GM18498 (cell line): ENCODE measurements at regions not wholly inside any gene's neighbourhood (a gene's known extent, or its start where the extent isn't known, plus 50 kb on each side); places are given as distances from the start of the nearest gene placed in this dataset.

ENCODE experiments used
- ATAC-seq: cut with Tn5 transposase; IDR thresholded peaks from one replicate; pipeline ENCODE4 v1.9.1; 2021; ENCODE audit warnings: mild to moderate bottlenecking, moderate library complexity; ENCODE audit not compliant: unreplicated experiment

- ATAC-seq: peak; percentile 51
Measured at GRCh38 chr4:152100379-152101201, 339.8 kb upstream of the GATB start.

- no peak for ATAC-seq
Measured at GRCh38 chr4:152099981-152100378, 339.2 kb upstream of the GATB start.

- ATAC-seq: no peak
Measured at GRCh38 chr4:152099555-152099954, 338.7 kb upstream of the GATB start.

GRCh38 chr4:152099061-152099425 is 338.2 kb upstream of the GATB start:
- no peak for ATAC-seq

- no peak for ATAC-seq
Measured at GRCh38 chr4:152098365-152099060, 337.7 kb upstream of the GATB start.

- no peak for ATAC-seq
Measured at GRCh38 chr4:152097371-152097770, 336.6 kb upstream of the GATB start.

GRCh38 chr4:152095701-152096070 is 334.9 kb upstream of the GATB start:
- no peak for ATAC-seq

GRCh38 chr4:152094970-152095700 is 334.3 kb upstream of the GATB start:
- no peak for ATAC-seq

GRCh38 chr4:152091405-152091804 is 330.6 kb upstream of the GATB start:
- no peak for ATAC-seq

GRCh38 chr4:152090543-152090942 is 329.7 kb upstream of the GATB start:
- no peak for ATAC-seq

- ATAC-seq: no peak
Measured at GRCh38 chr4:152089584-152089983, 328.8 kb upstream of the GATB start.

GRCh38 chr4:152087335-152087734 is 326.5 kb upstream of the GATB start:
- ATAC-seq: no peak

GRCh38 chr4:152085657-152086056 is 324.9 kb upstream of the GATB start:
- ATAC-seq: no peak

GRCh38 chr4:152083338-152083737 is 322.5 kb upstream of the GATB start:
- no peak for ATAC-seq

- peak; percentile 67 for ATAC-seq
Measured at GRCh38 chr4:152081024-152081423, 320.2 kb upstream of the GATB start.

- ATAC-seq: no peak
Measured at GRCh38 chr4:152079543-152080293, 318.9 kb upstream of the GATB start.

- ATAC-seq: no peak
Measured at GRCh38 chr4:152079079-152079478, 318.3 kb upstream of the GATB start.

GRCh38 chr4:152077582-152077981 is 316.8 kb upstream of the GATB start:
- no peak for ATAC-seq

- no peak for ATAC-seq
Measured at GRCh38 chr4:152075253-152075928, 314.6 kb upstream of the GATB start.

- no peak for ATAC-seq
Measured at GRCh38 chr4:152074573-152074972, 313.8 kb upstream of the GATB start.

- no peak for ATAC-seq
Measured at GRCh38 chr4:152074088-152074437, 313.3 kb upstream of the GATB start.
